NCI-H526 (cell line): ENCODE measurements at regions not wholly inside any gene's neighbourhood (a gene's known extent, or its start where the extent isn't known, plus 50 kb on each side); places are given as distances from the start of the nearest gene placed in this dataset.

Source experiments
- DNase-seq, 2 experiments: peaks; one replicate each; lab custom pipeline; 2025; lab: John Stamatoyannopoulos, UW

DNA sequence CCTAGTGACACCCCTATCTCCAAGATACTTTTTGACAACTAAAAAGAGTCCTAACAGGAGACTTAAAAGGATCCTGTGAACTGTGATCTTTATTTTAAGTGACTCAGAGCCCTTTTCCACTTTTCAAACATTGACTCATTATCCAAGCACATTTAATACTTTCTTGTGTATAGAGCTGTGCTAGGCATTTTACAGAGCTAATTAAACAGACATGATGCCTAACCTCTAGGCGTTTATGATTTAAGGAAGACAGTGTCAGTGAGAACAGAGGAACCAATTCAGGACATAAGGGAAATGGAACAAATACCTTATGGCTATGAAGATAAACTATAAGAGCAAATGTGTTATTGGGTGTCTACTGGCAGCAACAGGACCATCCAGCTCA, 282.6 kb downstream of the TPBG start:
- no peak for DNase-seq

- DNase-seq: no peak
These were observed 288.3 kb downstream of the TPBG start for GRCh38 chr6:82651845-82652335.

DNA sequence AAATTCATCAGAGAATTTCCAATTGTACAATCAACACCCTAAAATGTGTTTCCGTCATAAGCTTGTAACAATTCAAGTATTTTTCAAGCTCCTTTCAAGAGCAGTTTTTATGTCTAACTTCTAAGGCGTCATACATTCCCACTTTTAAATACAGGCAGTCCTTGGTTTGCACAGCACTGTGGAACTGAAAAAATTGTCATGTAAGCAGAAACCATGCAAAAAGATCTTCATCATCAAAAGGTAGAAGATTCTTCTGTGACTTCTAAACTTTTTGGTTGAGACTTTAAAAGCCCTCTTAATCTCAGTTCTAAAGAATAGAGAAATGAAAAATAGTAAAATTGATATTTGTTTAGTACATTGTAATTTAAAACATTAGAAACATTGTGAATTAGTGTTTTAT, 315.6 kb downstream of the TPBG start:
- DNase-seq: no peak

- no peak for DNase-seq
These were observed 316.6 kb downstream of the TPBG start for GRCh38 chr6:82680192-82680591.

DNA sequence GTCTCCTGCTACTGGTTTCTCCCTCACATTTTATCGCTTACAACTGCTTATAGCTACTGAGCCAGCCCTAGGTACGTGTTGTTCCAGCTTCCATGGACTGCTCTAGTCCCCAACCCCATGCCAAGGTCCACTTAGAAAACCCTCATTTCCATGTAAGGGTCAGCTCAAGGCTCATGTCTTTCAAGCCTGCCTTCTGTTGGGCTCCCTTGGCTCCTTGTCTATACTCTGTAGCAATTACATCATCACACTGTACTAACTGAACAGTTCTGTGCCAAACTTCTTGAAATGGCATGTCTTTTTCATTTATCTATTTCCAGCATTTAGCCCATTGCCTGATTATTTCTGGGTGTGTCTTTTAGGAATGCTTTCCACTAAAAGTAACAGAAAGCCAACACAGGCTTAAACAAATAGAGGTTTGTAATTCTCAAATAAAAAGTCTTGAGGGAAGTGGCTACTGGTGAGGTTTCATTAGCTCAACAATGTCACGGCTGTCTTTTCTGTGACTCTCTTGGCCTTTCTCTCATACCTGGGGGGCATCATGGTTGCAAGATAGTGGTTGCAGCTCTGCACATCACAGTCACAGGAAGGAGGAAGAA, 317.6 kb downstream of the TPBG start:
- DNase-seq: no peak

DNA sequence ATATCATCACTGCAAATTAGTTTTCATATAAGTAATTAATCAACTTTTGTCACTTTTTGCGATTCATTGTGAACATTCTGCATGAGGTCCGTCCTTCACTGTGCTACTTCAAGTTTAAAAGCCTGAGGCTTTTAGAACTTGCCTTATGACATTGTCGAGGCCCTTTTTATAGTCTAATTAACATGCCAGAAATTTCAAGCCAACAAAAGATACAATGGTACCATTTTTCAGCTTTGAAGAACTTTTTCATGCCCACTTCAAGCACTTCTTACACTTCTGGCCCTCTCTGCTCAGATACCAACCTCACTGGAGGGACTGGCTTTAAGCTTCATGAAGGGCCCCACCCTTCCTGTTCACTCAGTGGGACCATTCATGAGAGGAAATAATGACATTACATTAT, 323.1 kb downstream of the TPBG start:
- DNase-seq: no peak

DNA sequence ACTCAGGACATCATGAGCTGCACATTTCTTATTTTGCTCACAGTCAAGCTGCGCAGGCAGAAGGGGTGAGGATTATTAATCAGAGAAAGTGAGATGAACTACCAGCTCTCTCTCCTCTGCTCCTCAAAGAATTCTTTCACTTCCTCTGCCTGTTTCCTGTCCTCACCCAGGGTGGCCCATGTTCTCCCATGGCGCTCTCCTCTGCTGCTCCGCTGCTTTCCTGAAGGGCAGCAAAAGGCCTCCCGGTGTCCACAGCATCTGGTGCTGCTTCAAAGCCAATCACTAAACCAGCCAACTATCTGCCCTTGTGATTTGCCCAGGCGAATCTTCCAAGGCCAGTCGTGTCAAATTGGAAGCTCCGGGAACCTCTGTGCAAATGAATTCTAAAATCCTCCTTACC, 324.2 kb downstream of the TPBG start:
- no peak for DNase-seq

GRCh38 chr6:82690283-82690682, 326.7 kb downstream of the TPBG start:
- DNase-seq: no peak

GRCh38 chr6:82691997-82692396, 328.4 kb downstream of the TPBG start:
- no peak for DNase-seq

GRCh38 chr6:82693094-82693493, 329.5 kb downstream of the TPBG start:
- no peak for DNase-seq

DNA sequence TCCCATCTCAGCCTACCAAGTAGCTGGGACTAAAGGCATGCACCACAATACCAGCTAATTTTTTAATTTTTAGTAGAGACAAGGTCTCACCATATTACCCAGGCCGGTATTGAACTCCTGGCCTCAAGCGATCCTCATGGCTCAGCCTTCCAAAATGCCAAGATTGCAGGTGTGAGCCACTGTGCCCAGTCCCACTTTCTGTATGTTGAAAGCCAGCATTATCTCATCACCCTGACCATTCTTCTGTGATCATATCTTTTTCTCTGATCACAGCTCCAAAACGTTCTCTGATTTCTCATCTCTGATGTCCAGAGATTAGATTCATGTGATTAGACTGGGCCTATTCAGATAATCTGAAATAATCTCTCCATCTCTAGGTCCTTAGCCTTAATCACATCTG, 337.7 kb downstream of the TPBG start:
- no peak for DNase-seq

DNA sequence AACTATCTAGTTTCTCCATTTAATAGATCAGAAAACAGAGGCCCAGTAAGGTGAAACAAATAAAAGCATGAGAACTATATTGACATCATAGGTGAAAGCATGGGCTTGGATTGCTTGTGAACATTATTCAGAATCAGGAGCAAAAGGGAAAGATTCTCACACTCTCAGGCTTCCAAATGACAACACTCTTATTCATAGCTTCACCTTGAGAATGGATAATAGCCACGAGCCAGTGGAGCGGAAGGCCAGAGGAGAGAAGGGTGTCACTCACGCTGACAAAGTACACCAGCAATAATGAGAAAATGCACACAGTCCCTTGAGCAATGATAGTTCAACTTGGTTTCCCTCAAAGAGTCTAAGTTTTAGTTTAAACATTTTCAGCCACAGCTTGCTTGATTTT, 339.0 kb downstream of the TPBG start:
- DNase-seq: no peak

DNA sequence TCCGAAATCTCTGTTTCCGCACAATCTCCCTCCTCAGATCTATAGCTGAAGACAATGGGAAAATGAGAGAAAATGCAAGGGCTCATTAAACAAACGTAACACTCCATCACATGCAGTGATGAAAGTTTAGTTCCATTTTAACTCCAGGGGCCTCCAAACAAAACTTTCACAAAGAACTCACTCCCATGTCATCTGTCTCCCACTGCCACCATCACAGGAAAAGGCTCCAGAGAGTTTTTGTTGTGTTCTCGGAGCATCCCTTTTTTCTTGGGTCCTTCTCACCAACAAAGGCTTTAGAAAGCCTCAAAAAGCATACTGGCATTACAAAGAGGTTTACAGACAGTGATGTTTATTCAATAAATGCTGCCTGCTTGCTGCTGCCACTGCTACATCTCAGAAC, 339.6 kb downstream of the TPBG start:
- DNase-seq: no peak

DNA sequence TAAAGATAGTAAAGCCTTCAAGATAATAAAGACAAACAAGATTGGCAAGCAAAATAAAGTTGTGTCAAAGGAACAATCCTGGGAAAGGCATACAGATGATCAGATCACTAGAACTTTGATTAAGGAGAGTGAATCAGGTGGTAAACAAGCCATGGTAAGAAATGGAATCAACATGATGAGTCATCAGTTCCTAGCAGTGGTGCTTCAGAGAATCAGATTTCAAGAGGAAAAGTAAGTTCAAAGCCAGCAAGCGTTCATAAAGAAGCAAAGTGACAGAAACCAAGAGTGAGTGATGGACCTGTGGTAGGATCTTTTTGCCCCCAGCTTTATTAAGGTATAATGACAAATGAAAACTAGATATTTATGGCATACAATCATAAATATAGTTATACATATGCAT, 340.4 kb downstream of the TPBG start:
- no peak for DNase-seq

GRCh38 chr6:82705579-82705978, 342.0 kb downstream of the TPBG start:
- DNase-seq: no peak

GRCh38 chr6:82711105-82711827, 347.6 kb downstream of the TPBG start:
- no peak for DNase-seq

GRCh38 chr6:82711971-82712370, 348.4 kb downstream of the TPBG start:
- DNase-seq: no peak

DNA sequence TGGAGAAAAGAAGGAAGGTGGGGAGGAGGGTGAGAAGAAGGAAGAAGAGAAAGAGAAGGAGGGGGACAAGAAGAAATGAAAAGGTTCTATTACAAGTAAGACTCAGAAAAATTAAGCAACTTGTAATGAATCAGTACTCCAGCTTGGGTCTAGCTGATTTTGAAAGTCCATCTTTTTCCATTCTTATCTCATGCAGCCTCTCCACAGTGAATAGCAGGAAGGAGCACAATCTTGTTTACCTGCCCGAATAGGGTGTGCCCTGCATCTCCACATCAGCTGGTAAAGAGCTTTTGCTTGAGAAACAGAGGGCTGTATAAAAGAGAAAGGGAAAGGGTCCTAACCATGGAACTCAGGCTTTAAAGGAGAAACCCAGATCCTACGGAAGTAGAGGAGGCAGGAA, 348.8 kb downstream of the TPBG start:
- DNase-seq: no peak

- DNase-seq: no peak
These were observed 349.2 kb downstream of the TPBG start for GRCh38 chr6:82712826-82713225.

GRCh38 chr6:82720992-82721391, 344.6 kb downstream of the UBE3D start:
- DNase-seq: no peak

- DNase-seq: no peak
These were observed 329.9 kb downstream of the UBE3D start for GRCh38 chr6:82735790-82736189.

GRCh38 chr6:82737965-82738364, 327.7 kb downstream of the UBE3D start:
- DNase-seq: no peak

DNA sequence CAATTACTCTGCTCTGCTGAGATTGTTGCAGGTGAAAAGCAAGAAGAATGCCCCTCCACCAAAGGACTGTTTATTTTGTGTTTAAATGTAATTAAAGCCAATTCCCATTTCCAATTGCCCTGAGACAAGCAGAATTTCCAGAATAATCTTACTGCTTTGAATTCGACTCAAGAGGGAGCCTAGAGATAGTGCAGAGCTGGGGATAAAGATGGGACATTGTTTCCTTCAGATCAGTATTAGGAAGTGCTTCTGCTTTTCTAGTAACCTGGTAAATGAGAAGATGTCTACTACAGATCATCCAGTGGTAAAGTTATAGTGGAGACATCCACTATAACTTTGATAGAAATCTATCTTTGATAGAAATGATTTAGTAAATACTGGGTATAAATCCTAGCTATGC, 326.9 kb downstream of the UBE3D start:
- DNase-seq: no peak

- DNase-seq: no peak
These were observed 326.3 kb downstream of the UBE3D start for GRCh38 chr6:82739303-82739702.
